HepG2 (cell line): ENCODE measurements at regions not wholly inside any gene's neighbourhood (a gene's known extent, or its start where the extent isn't known, plus 50 kb on each side); places are given as distances from the start of the nearest gene placed in this dataset.

ENCODE experiments used
- ATAC-seq: fragments of 200-7000 bp; cut with Tn5 transposase; 3 replicates; pipeline ENCODE4 v1.9.1; 2020; ENCODE audit warnings: mild to moderate bottlenecking, moderate library complexity
- BruUV-seq: library from RNA; stranded (reverse); fragments of 400-500 nt; replicated peaks from 2 replicates; lab custom pipeline; 2021; lab: Mats Ljungman, UMichigan
- CTCF ChIA-PET: fragments of 300-600 bp; formaldehyde crosslinking; extraction: SDS; loops from one replicate; lab custom pipeline; 2021; ENCODE audit warnings: low total read pairs, inconsistent platforms, low intra/inter-chr PET ratio; lab: Yijun Ruan, JAX
- POLR2A ChIA-PET: fragments of 350-600 bp; sonication (Branson Sonifier 250); formaldehyde crosslinking; loops from one replicate; lab custom pipeline; 2020; ENCODE audit warnings: antibody characterized with exemption, inconsistent platforms; lab: Yijun Ruan, JAX
- DNase-seq: peaks from one replicate; pipeline ENCODE4 v3.0.0-alpha.2; 2015; ENCODE audit warnings: low spot score
- FAIRE-seq: peaks from 3 replicates; lab custom pipeline; 2011; peaks lifted over from hg19 to GRCh38; lab: Jason Lieb, UNC
- H2AFZ ChIP-seq: one replicate; pipeline ENCODE4 v1.6.1; 2011; ENCODE audit warnings: low read length, inconsistent platforms
- H3K27ac ChIP-seq: fragments of 300-600 bp; 3 replicates; pipeline ENCODE4 v1.8.0; 2011; ENCODE audit warnings: mixed run types, mild to moderate bottlenecking, mixed read lengths, low read length, inconsistent platforms; ENCODE audit not compliant: insufficient read depth; ENCODE audit errors: extremely low read length
- H3K27me3 ChIP-seq, 2 experiments: fragments of 200-600 bp in 1 of 2; 2 replicates in 1 of 2; 3 replicates in 1 of 2; pipeline versions ENCODE4 v1.6.0 to v1.8.0; 2011; ENCODE audit warnings: low read length in 2 of 2, mild to moderate bottlenecking in 2 of 2, moderate library complexity in 2 of 2, inconsistent platforms in 1 of 2; ENCODE audit not compliant: insufficient read depth in 2 of 2, control insufficient read depth in 1 of 2
- H3K36me3 ChIP-seq, 2 experiments: fragments of 200-600 bp in 1 of 2; replicated peaks in 1 of 2; 2 replicates in 1 of 2; 3 replicates in 1 of 2; pipeline versions ENCODE4 v1.5.1 to v1.8.0; 2011; ENCODE audit warnings: low read length in 2 of 2, inconsistent platforms in 1 of 2; ENCODE audit not compliant: insufficient read depth in 2 of 2, control insufficient read depth in 1 of 2
- H3K4me1 ChIP-seq: 2 replicates; pipeline ENCODE4 v1.5.1; 2012; ENCODE audit warnings: low read length, inconsistent platforms; ENCODE audit not compliant: insufficient read depth
- H3K4me2 ChIP-seq: 2 replicates; pipeline ENCODE4 v1.6.0; 2011; ENCODE audit warnings: low read depth, low read length, inconsistent platforms
- H3K4me3 ChIP-seq, 3 experiments: fragments of 200-600 bp in 1 of 3; sonication (generic), shearing (Covaris generic) in 1 of 3; replicated peaks in 1 of 3; 2 replicates each; pipeline ENCODE4 v1.5.1; 2011 to 2016; ENCODE audit warnings: low read length in 3 of 3, inconsistent platforms in 2 of 3, low read depth in 2 of 3, mild to moderate bottlenecking in 2 of 3, control low read depth in 1 of 3, mixed read lengths in 1 of 3; ENCODE audit not compliant: insufficient read depth in 1 of 3
- H3K79me2 ChIP-seq: one replicate; pipeline ENCODE4 v1.6.1; 2011; ENCODE audit warnings: low read length, inconsistent platforms; ENCODE audit not compliant: insufficient read depth
- H3K9ac ChIP-seq: 2 replicates; pipeline ENCODE4 v1.6.0; 2011; ENCODE audit warnings: mild to moderate bottlenecking, low read depth, low read length, inconsistent platforms; ENCODE audit not compliant: insufficient read depth
- H3K9me3 ChIP-seq: 2 replicates; pipeline ENCODE4 v1.5.1; 2012; ENCODE audit warnings: mild to moderate bottlenecking, low read length
- H4K20me1 ChIP-seq: 2 replicates; pipeline ENCODE4 v1.6.0; 2011; ENCODE audit warnings: inconsistent platforms, mild to moderate bottlenecking, low read length, moderate library complexity; ENCODE audit not compliant: insufficient read depth
- CENPX ChIP-seq: sonication (generic); formaldehyde crosslinking; IDR thresholded peaks from 2 replicates; pipeline ENCODE4 v1.9.0; 2021; ENCODE audit warnings: mild to moderate bottlenecking, missing genetic modification reagents, moderate library complexity
- ELF3 ChIP-seq: IDR thresholded peaks from 2 replicates; pipeline ENCODE4 v1.6.1; 2016; ENCODE audit warnings: missing genetic modification reagents, missing compliant biosample characterization
- JUNB ChIP-seq: sonication (generic); formaldehyde crosslinking; IDR thresholded peaks from 2 replicates; pipeline ENCODE4 v1.8.0; 2022; ENCODE audit warnings: missing genetic modification reagents, mild to moderate bottlenecking, borderline replicate concordance
- PRDM15 ChIP-seq: sonication (generic); formaldehyde crosslinking; IDR thresholded peaks from 2 replicates; pipeline ENCODE4 v1.4.0; 2020; ENCODE audit warnings: missing genetic modification reagents
- TFDP1 ChIP-seq: IDR thresholded peaks from 2 replicates; pipeline ENCODE4 v1.6.1; 2016; ENCODE audit warnings: missing compliant biosample characterization, missing genetic modification reagents, borderline replicate concordance
- U2AF2 ChIP-seq: fragments of 200-400 bp; formaldehyde crosslinking; IDR thresholded peaks from 2 replicates; pipeline ENCODE4 v1.6.1; 2017; ENCODE audit warnings: low read depth, mild to moderate bottlenecking, low read length
- ZNF234 ChIP-seq: sonication (generic); formaldehyde crosslinking; conservative IDR thresholded peaks from 2 replicates; pipeline ENCODE4 v1.5.1; 2020; ENCODE audit warnings: mild to moderate bottlenecking, missing genetic modification reagents
- ZNF549 ChIP-seq: sonication (generic); formaldehyde crosslinking; IDR thresholded peaks from 2 replicates; pipeline ENCODE4 v1.5.0; 2020; ENCODE audit warnings: missing genetic modification reagents
- ZNF792 ChIP-seq: IDR thresholded peaks from 2 replicates; pipeline ENCODE4 v1.6.1; 2016
- WGBS: methylation state at CpG from one replicate; pipeline ENCODE4 v1.1.6; 2017; ENCODE audit warnings: low lambda C conversion rate; 5-methylcytosine and 5-hydroxymethylcytosine counted together
- in situ Hi-C: cut with HindIII; loops from 2 replicates; pipeline ENCODE4 v1.10.0; 2017; ENCODE audit warnings: low pct_unique_long_range_greater_than_20kb; ENCODE audit not compliant: extremely low pct_ligation_motif_present
- intact Hi-C: fragments of 100-400 bp; cut with micrococcal nuclease; formaldehyde crosslinking; loops from one replicate; pipeline ENCODE4 v1.10.0; 2022; ENCODE audit not compliant: unreplicated experiment

GRCh38 chrX:10944136-10944885, 166.8 kb upstream of the HCCS start:
- ChIA-PET POLR2A (no interaction called here), CTCF (no interaction called here)
- Histone ChIP-seq H2AFZ (no peak overlapping the region), H3K4me3 (no peak overlapping the region), H3K79me2 (no peaks in the 10 kb centered on the region), H3K9me3 (no peaks in the 10 kb centered on the region), H3K4me1 (peaks cover 8% of the 10 kb centered on the region), H3K9ac (no peak overlapping the region), H3K4me2 (no peak overlapping the region), H4K20me1 (no peaks in the 10 kb centered on the region), H3K36me3 (no peaks in the 10 kb centered on the region), H3K27ac (no peak overlapping the region), H3K27me3 (no peaks in the 10 kb centered on the region)
- FAIRE-seq (no peak), DNase-seq (no peak), ATAC-seq (no peak)
- 95% methylated on average over 5 of the region's 8 CpGs for WGBS
- intact Hi-C loops (no loop called here), in situ Hi-C loops (no loop called here)
- TF ChIP-seq ELF3 (CRISPR knock-in tag) (no peak), CENPX (CRISPR knock-in tag) (no peak), JUNB (CRISPR knock-in tag) (no peak), ZNF792 (CRISPR knock-in tag) (no peak), ZNF234 (CRISPR knock-in tag) (no peak), TFDP1 (no peak), PRDM15 (no peak), ZNF549 (CRISPR knock-in tag) (no peak), U2AF2 (no peak)
- no TSS peak for BruUV-seq
